ENCODE measurements at regions not wholly inside any gene's neighbourhood (a gene's known extent, or its start where the extent isn't known, plus 50 kb on each side); places are given as distances from the start of the nearest gene placed in this dataset.

DNA sequence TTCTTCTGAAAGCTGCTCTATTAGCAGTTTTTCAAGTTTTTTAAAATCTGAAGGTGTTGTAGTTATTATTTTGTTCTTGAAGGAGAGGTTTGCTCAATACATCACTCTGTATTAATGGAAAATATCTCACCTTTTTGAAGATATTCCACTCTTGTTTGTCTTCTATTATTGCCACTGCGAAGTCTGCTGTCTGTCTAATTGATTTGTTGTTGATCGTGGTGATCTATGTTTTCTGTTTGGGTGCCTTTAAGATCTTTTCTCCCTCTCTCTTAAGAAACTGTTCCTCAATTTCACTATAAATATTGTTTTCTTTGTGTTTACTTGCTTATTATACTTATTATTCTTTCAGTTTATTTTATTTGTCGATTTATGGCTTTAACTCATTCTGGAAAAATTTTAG, 64.9 kb upstream of the FZD8 start:
- Histone ChIP-seq H3K4me1 (replicated peaks in 1 of 4; ENCODE audit: control insufficient read depth in 3 of 4, insufficient read depth in 4 of 4, low read length in 3 of 4) (peaks cover 0 to 5% (median 2%) of the 10 kb centered on the region in 4 experiments; a peak in 4 of 7 replicates), H3K4ac (replicated peaks; ENCODE audit: insufficient read length, low read depth, low read length) (no peak overlapping the region), H4K8ac (ENCODE audit: extremely low read depth, insufficient read depth, low read length) (no peak overlapping the region), H3K27ac (ENCODE audit: low read depth, low read length) (no peak overlapping the region), H4K91ac (replicated peaks; ENCODE audit: insufficient read length, low read length) (no peak overlapping the region), H3K9me3 (ENCODE audit: insufficient read depth in 2 of 2, low read depth in 1 of 2, low read length in 1 of 2) (peaks cover 4 to 5% of the 10 kb centered on the region in 2 experiments; a peak in 2 of 4 replicates), H3K23me2 (ENCODE audit: low read depth, low read length) (no peaks in the 10 kb centered on the region; the same call in 1 of the 2 replicates), H3K4me3 (ENCODE audit: extremely low read depth in 1 of 4, insufficient read depth in 2 of 4, low read depth in 3 of 4, low read length in 4 of 4) (no peak overlapping the region), H4K5ac (ENCODE audit: insufficient read length, low read depth, low read length) (no peak overlapping the region), H2BK5ac (ENCODE audit: low read depth, low read length) (no peak overlapping the region), H3K9ac (replicated peaks in 1 of 4; ENCODE audit: extremely low read depth in 1 of 4, low read depth in 3 of 4, low read length in 3 of 4) (no peak overlapping the region), H3K36me3 (ENCODE audit: control insufficient read depth in 2 of 4, insufficient read depth in 4 of 4, low read length in 3 of 4) (no peaks in the 10 kb centered on the region), H3K23ac (ENCODE audit: insufficient read length) (no peak overlapping the region), H3K79me2 (ENCODE audit: control insufficient read depth in 1 of 2, insufficient read depth in 2 of 2, low read length in 2 of 2) (no peaks in the 10 kb centered on the region), H3K14ac (ENCODE audit: insufficient read length) (no peak overlapping the region), H3K4me2 (ENCODE audit: insufficient read depth in 1 of 2, low read depth in 2 of 2, low read length in 2 of 2) (no peak overlapping the region), H2BK20ac (ENCODE audit: low read length) (no peak overlapping the region), H2BK12ac (ENCODE audit: low read depth, low read length) (no peak overlapping the region), H2BK120ac (replicated peaks; ENCODE audit: low read depth, low read length) (no peak overlapping the region), H3K27me3 (replicated peaks in 1 of 4; ENCODE audit: control insufficient read depth in 3 of 4, extremely low read depth in 1 of 4, insufficient read depth in 3 of 4, low read length in 3 of 4) (no peaks in the 10 kb centered on the region; a peak in 3 of 7 replicates), H3K18ac (ENCODE audit: extremely low read depth, low read length) (no peak overlapping the region), H3K79me1 (ENCODE audit: low read depth, low read length) (no peaks in the 10 kb centered on the region), H2AFZ (ENCODE audit: low read length) (no peak overlapping the region), H2AK5ac (ENCODE audit: low read depth, low read length) (no peak overlapping the region), H3K56ac (replicated peaks; ENCODE audit: insufficient read length, low read depth, low read length) (no peak overlapping the region), H2BK15ac (ENCODE audit: low read length) (no peak overlapping the region), H4K20me1 (replicated peaks in 1 of 2; ENCODE audit: control insufficient read depth in 1 of 2, insufficient read depth in 2 of 2, low read length in 2 of 2) (peaks cover 0 to 4% of the 10 kb centered on the region in 2 experiments)
- 86% methylated on average over 3 of the region's 3 CpGs; no CpG with 5 or more reads in 1 of the 2 experiments for WGBS, 2 experiments (ENCODE audit: extremely low coverage in 1 of 2, insufficient coverage in 1 of 2, insufficient read length in 1 of 2, insufficient replicate concordance in 2 of 2, low coverage in 1 of 2, low lambda C conversion rate in 2 of 2, missing lambda C conversion rate in 1 of 2)
- DNase-seq (ENCODE audit: low read depth in 1 of 2, low spot score in 2 of 2), result no peak
- CTCF ChIA-PET (ENCODE audit: partially characterized antibody), result no interaction called here
- FAIRE-seq, result no peak
- POLR2A ChIA-PET (ENCODE audit: partially characterized antibody), result no interaction called here
- TF ChIP-seq ZNF274 (IDR thresholded peaks at IDR 0.05; ENCODE audit: borderline replicate concordance, extremely low read depth, low read length) (no peak), RAD21 (IDR thresholded peaks at IDR 0.05 in 1 of 2, conservative IDR thresholded peaks at IDR 0.05 in 1 of 2; ENCODE audit: low read depth in 2 of 2, low read length in 2 of 2) (no peak)
